Cortex of kidney (tissue), 1 donor: ENCODE measurements at regions not wholly inside any gene's neighbourhood (a gene's known extent, or its start where the extent isn't known, plus 50 kb on each side); places are given as distances from the start of the nearest gene placed in this dataset.
"Not testable (repeated sequence)": the region's sequence is repeated elsewhere in the genome, so short reads cannot be mapped to it uniquely, and the experiment has no call there.

Experiments
- DNase-seq: peaks from one replicate; lab custom pipeline; 2025; lab: John Stamatoyannopoulos, UW

DNA sequence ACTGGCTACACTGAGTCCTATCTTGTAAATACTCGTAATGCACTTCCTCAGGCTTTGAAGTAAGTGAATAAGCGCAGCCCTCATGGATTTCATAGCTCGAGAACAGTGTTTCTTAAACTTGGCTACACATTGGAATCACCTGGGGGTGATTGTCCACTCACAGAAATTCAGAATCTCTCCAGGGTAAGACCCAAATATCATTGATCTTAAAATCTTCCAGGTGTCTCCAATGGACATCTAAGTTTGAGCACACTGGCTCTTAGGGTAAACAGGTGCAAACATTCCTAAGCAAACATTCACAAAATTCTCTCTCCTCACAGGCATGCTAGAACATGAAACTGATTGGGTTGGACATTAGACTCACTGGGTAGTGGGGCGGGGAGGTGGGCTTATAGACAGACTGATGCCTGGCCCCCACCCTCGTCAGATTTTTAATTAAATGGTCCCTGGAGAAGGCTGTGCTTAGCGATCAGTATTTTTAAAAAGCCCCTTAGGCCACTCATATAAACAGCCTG, 279.7 kb upstream of the TBL1XR1 start:
- no peak for DNase-seq

DNA sequence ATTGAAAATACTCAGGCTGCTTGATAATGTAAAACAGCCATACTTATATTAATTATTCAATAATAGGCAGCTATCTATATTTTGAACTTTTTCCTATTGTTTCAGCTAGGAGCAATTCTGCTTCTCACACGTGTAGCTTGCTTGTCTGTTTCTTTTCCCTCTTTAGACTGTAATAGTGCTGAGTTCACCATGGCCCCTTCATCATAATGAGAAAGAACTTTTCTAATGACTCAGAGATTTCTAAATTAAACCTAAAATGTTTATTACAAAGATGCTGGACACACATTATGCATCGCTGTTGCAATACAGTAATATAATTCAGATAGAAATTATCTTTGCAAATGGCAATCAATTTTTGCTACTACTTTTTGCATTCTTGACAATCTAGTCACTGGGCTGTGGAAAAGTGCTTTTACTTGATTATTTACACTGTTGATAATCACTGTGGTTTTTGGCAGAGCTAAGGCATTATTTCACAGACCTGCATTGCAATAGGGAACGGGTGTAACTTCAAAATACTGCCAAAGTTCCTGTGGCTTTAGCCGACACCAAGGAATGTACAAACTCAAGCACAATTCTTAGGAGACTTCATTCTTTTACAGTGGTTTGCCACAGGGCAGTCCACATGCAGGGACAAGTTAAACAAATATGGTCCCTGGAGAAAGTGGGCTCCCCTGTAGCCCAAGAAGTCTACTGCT, 281.0 kb upstream of the TBL1XR1 start:
- no peak for DNase-seq

DNA sequence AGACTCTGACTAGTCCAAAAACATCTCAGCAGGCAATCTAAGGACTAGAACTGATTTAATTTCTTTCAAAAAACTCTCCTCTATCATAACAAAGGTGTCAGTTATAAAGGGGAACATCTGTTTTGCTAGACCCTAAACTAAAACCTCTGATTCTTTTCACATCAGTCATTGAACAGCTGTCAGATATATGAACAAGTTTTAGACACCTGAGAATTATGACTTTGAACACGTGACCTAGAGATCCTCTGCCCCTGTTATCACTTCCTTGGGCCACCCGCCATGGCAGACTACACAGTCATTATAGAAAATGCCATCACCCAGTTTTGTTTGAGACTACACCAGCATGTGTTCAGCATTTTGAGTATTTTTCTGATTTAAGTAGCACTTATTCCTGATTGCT, 282.3 kb upstream of the TBL1XR1 start:
- no peak for DNase-seq

DNA sequence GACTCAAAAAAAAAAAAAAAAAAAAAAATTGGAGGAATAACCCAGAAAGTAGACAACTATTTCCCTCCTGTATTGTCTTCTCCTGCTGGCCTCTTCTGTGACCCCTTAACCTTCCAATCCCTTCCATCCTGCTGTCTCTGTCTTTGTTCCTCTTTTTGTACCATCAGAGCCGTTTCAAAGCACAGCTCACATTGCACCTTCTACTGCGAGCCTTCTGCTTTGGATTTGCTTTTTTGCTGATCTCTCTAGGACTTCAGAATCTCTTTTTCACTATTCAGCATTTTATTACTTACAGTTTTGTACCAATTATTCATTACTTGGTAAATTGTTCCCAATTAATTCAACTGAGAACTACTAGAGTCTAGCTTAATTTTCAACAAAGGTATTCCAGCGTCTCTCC, 284.0 kb upstream of the TBL1XR1 start:
- DNase-seq = no peak

DNA sequence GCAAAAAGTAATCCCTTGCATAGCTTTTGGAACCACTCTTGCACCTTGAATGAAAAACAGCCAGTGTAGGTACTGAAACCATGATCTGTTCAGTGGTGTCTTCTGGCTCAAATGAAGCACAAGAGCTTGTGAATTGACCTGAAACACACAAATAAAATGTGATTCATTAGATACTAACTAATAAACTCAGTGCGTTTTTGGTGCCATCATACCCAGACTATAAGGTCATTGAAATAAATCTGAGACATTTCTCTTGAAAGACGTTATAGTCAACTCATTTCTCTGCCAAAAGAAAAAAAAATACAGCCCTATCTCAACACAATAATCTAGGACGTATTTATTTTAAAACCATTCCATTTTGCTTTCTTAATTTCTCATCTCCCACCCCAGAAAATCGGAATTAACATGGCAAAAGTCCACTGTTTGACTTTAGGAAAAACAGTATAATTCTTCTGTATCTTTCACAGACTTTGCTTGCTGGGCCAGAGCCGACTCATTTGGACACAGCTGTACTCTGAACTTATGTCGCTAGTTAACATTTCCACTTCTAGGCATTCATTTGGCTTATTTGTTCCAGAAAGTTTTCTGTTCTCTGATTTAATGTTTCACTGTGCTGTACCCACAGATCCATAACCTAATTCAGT, 284.9 kb upstream of the TBL1XR1 start:
- no peak for DNase-seq

DNA sequence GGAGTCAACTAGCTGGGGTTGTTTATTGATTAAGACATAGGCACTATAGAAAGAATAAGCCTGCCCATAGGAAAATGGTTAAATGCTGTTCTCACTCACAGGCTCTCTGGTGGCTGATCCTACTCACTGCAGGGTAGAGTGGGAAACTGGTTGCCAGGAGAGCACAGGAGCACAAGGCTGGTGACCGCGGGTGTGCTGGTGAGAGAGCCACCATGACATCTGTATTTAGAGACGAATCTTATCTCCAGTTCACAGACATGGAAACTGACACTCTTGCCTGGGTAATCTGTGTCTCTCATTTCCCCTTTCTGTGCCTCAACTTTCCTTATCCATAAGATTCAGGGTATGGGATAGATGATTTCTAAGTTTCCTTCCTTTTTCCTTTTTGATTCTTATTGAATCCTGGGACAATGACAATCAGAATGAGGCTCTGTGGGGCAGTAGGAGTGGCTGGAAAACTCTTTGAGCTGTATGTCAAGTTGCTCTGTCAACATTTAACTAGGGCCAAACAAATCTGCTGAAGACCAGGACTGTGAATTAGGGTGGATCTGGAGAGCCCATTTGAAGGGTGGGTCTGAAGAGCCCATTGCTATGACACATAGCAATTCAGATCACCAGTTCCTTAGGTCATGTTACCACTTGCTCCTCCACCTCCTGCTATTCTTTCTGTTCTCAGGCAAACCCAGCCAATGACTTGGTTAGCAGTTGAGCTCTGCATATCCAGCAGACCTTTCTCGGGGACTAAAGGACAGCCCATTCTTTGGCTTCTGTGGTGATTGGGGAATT, 286.1 kb upstream of the TBL1XR1 start:
- no peak for DNase-seq

DNA sequence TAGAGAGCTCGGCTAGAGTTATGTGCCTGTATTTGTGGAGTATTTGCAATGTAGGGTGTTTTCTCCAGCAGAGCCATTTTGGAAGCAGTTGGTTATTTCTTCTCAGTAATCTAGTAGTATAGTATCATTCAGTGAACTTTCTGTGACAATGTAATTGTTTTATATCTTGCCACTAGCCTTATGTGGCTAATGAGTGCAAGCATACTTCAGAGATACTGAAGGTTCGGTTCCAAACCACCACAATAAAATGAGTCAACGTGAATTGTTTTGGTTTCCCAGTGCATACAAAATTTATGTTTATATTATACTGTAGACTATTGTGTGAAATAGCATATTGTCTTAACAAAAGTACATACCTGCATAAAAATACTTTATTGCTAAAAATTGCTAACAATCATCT, 286.9 kb upstream of the TBL1XR1 start:
- no peak for DNase-seq

DNA sequence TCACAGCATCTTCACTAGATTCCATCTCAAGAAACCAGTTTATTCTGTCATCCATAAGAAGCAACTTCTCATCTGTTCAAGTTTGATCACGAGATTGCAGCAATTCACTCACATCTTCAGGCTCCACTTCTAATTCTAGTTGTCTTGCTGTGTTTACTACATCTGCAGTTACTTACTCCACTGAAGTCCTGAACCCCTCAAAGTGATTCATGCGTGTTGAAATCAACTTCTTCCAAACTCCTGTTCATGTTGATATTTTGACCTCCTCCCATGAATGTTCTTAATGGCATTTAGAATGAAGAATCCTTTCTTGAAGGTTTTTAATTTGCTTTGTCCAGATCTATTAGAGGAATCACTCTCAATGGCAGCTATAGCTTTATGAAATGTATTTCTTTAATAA, 287.6 kb upstream of the TBL1XR1 start:
- no peak for DNase-seq

DNA sequence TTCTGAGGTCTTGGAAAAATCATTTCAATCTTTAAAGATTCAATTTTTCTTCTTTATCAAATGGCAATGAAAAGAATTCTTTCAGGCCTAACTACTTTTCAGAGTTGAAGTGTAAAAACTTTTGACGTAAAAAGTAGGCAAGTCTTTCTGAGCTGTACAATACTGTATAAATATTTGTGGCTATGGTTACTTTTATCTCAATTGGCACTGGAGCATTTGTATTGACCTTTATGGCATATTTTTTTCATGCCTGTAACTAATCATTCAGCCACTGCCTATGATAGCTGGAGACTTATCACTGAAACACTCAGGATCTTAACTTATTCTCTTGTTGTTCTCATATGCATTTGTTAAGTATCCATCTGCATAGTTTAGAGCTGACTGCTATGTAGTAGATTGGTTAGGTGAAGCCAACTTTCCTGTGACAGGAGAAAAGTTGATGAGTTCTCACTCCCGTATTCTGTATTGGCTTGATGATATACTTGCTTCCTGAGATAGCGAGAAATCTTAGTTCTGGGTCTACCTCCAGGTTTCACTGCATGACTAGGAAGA, 290.4 kb upstream of the TBL1XR1 start:
- DNase-seq = no peak

DNA sequence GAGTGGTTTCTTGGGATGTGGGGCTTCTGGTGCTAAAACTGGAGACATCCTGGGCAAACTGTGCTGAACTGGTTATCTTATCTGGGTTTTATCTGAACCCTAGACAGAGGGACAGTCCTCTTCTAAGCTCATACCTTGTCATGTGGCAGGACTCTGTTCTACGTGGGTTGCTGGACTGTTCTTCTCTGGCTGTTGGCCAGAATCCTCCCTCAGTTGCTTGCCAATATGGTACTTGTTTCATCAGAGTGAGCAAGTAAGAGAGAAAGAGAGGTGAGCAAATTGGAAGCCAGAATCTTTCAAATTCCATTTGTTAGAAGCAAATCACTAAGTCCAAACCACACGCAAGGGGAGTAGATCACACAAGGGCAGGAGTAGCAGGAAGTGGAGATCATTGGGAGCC, 291.5 kb upstream of the TBL1XR1 start:
- no peak for DNase-seq

DNA sequence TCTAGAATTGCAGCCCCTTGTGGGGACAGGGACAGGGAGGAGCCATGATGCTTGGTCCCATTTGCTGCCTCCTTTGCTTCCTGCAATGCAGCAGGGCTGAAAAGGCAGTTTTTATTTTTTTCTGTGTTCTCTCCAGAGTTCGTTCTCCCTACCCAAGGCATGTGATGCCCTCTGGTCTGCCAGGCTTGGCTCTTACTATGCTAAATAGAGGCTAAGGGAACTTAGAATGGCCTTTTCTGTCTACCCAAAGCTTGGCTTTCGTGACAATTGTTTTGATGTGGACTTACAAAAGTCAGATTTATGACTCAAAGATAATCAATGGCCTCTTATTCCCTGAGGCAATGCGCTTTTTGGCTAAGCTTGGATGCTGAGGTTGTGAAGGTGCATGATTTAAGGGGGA, 293.3 kb upstream of the TBL1XR1 start:
- DNase-seq = no peak

DNA sequence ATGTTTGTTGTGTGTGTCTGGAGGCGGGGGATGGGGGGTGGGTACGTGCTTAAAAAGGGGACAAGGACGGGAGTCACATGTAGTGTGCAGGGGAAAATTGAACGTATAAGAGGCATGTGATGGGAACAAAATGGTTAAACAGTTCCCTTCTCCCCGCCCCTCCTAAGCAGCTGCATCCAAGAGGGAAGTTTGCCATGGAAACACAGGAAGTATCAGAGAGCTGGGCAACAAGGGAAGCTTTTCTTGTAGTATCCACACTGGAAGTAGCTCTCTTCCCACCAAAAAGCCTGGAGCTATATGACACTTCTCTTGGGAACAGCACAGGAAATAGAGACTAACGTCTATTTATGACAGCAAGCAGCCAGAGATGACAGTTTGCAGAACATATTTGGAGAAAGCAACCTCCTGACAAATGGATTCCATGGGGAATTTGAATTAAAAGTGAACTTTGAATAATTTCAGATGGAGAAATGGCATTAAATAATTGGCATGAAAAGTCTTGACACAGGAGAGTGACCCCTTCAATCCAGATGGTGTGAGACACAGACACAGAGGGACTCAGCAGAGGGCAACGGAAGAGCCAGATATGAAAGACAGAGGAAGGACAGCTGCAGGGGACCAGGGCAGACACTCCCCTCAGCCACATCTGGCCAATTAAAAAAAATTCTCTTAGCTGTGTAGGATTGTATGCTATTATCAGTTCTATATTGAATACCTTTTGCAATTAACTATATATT, 294.2 kb upstream of the TBL1XR1 start:
- no peak for DNase-seq

DNA sequence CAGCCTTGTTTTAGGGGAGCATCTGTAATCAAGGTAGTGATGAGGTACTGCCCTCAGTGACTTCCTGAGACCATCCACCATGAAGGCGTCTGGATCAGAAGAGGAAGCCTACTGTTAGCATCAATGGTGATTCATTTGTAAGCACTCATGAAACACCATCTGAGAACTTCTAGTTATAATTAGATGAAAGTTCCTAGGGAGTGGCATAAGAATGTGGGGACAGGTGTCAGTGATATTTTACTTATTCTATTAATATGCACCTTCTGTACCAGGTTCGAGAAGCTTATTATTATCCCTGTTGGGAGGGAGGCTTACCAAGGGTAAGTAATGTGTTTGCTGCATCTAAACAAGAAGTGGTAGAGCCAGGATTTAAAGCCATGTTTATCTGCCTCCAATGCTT, 295.8 kb upstream of the TBL1XR1 start:
- no peak for DNase-seq

DNA sequence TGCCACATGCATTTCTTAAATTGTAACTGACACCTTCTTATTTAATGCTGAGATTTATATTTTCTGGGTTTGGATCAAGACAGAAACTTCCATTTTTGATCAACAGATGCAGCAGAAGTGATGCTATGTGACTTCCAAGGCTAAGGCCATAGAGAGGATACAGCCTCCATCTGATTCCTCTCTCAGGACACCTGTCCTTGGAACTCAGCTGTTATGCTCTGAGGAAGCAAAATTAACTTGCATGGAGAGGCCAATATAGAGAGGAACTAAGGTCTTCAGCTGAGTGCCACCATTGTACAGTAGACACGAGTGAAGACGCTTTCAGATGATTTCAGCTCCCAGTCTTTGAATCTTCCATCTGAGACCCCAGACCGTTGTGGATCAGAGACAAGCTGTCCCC, 296.9 kb upstream of the TBL1XR1 start:
- DNase-seq = no peak

DNA sequence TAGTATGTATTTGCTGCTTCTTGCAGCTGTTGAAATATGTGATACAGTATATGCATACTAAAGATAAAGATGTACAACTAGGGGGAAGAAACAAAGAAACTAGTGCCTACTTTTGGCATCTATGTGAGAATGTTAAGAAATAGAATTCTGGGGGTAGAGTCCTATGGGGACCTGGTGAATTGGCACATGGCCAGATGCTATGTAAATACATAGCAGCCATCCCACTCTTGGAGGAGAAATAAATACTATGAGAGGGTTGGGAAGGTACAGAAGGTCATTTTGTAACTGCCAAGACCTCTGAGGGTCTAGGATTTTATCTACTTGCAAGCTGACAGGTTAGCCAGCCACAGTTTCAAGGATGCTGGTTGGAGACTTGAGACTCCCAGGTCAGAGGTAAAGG, 298.3 kb upstream of the TBL1XR1 start:
- no peak for DNase-seq

DNA sequence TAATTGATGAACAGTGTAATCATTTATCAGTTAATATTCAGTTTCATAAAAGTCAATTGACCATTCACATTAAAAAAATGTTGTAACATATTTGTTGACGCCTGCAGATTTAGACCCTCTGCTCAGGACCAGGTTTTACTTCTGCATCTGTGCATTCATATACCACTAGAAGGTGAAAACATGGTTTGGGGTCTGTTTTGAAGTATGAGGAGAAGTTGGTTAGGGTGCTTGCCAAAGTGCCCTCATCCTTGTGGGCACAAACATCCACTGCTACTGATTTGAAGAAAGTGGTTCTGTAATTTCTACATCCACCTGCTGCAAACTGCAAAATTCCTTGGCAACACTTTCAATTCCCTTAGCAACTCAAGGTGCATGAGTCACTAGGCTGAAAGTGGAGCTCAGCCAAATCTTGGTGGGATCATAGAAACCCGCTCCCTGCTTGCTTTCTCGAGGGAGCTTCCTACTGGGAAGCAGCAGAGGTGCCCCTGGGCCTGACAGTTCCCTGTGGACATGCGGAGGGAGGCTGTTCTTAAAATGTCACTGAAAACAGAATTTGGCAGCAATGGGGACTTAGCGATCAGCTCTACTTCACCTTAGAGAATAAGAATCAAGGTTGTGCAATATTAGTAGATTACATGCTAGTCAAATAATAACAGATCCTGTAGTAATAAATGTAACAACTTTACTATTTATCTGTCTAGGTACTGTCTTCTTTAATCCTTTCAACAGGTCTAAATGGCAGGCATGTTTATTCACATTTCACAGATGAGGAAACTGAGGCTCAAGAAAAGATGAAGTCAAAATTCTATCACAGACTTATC, 301.0 kb upstream of the TBL1XR1 start:
- DNase-seq = no peak

DNA sequence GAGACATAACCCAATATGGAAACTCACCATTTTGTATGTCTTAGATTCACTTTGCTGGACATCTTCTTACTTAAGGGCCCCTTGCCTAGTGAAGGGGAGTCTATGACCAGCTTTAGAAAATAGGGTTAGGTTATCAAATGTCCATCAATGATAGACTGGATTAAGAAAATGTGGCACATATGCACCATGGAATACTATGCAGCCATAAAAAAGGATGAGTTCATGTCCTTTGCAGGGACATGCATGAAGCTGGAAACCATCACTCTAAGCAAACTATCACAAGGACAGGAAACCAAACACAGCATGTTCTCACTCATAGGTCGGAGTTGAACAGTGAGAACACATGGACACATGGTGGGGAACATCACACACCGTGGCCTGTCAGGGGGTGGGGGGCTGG, 301.8 kb upstream of the TBL1XR1 start:
- not testable (repeated sequence) for DNase-seq

DNA sequence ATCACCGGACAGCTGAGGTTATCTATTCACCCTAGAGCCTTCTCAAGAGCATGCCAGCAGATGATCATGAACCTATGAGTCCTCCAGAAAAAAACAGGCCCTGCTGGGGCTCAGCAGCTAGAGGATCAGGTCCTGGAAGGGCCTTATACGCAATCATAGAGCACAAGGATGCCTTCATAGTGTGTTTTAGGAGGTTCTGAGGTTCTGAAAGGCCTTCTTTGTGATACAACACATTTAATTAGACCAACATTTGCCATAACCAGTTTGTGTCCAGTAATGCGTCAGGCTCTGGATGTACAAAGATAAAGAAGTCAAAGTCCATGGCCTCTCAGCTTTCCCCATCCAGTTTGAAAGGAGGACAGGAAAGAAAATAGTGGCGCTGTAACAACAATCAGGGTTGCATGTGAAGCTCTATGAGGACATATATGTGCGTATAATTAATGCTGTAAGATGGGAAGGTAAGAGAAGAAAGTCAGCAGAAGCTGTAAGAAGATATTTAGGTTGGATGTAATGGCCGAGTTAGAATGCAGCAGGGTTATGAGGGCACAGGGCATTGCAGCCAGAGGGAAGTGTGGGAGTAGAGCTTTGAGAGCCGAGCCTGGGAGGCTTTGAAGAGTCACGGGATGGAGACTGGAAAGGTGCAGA, 302.6 kb upstream of the TBL1XR1 start:
- DNase-seq = no peak

DNA sequence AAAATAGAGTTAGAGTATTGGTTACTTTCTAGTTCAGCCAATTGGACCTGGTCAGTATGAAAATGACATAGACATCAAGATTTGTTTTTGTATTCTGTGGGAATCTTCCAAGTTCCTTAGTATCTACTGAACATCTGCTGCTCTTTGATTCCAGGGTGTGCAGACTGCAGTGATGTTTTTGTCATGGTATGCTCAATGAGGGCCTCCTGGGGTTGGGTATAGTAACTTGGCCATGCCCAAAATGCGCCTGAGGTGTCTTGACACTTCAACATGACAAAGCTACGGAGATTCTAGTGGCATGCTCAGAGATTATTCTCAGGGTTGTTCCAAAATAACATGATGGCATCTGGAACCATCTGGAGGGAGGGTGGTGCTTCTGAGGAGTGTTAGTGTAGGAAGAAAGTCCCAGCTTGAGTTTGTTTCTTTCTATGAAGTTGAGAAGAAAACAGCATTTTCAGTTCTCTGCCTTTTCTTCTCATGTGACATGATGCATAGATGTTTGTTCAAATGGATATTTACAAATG, 313.5 kb upstream of the TBL1XR1 start:
- DNase-seq = no peak
